Osteoblast (primary cell): ENCODE measurements at regions not wholly inside any gene's neighbourhood (a gene's known extent, or its start where the extent isn't known, plus 50 kb on each side); places are given as distances from the start of the nearest gene placed in this dataset.
"Not testable (repeated sequence)": the region's sequence is repeated elsewhere in the genome, so short reads cannot be mapped to it uniquely, and the experiment has no call there.

Source experiments
- DNase-seq: peaks from one replicate; pipeline ENCODE4 v3.0.0; 2011; ENCODE audit warnings: low spot score, mixed read lengths; ENCODE audit not compliant: insufficient read length; ENCODE audit errors: missing footprints
- H2AFZ ChIP-seq: 2 replicates; pipeline ENCODE4 v1.6.0; 2011; ENCODE audit warnings: mild to moderate bottlenecking, low read length
- H3K27ac ChIP-seq: 2 replicates; pipeline ENCODE4 v1.5.1; 2011; ENCODE audit warnings: mild to moderate bottlenecking, low read depth, low read length, moderate library complexity
- H3K27me3 ChIP-seq: 2 replicates; pipeline ENCODE4 v1.6.0; 2012; ENCODE audit warnings: mild to moderate bottlenecking, control low read depth, inconsistent platforms, low read length, moderate library complexity; ENCODE audit not compliant: insufficient read depth
- H3K36me3 ChIP-seq: 2 replicates; pipeline ENCODE4 v1.5.1; 2011; ENCODE audit warnings: mild to moderate bottlenecking, low read length, control low read depth, moderate library complexity; ENCODE audit not compliant: insufficient read depth
- H3K4me1 ChIP-seq: 2 replicates; pipeline ENCODE4 v1.5.1; 2011; ENCODE audit warnings: mild to moderate bottlenecking, low read length, control low read depth, moderate library complexity; ENCODE audit not compliant: insufficient read depth
- H3K4me2 ChIP-seq: 2 replicates; pipeline ENCODE4 v1.6.0; 2011; ENCODE audit warnings: mild to moderate bottlenecking, low read length; ENCODE audit not compliant: insufficient read depth
- H3K4me3 ChIP-seq: fragments of 200-600 bp; sonication (generic); 3 replicates; pipeline ENCODE4 v1.5.1; 2012; ENCODE audit warnings: mild to moderate bottlenecking, low read length, inconsistent platforms; ENCODE audit not compliant: insufficient read depth
- H3K79me2 ChIP-seq: 2 replicates; pipeline ENCODE4 v1.6.0; 2012; ENCODE audit warnings: mild to moderate bottlenecking, low read length, control low read depth, inconsistent platforms; ENCODE audit not compliant: insufficient read depth
- H3K9me3 ChIP-seq: 2 replicates; pipeline ENCODE4 v1.5.1; 2011; ENCODE audit warnings: low read depth, low read length, control low read depth
- H4K20me1 ChIP-seq: 2 replicates; pipeline ENCODE4 v1.6.0; 2012; ENCODE audit warnings: mild to moderate bottlenecking, low read length, control low read depth; ENCODE audit not compliant: insufficient read depth
- CTCF ChIP-seq: IDR thresholded peaks from 2 replicates; pipeline ENCODE4 v1.5.1; 2011; ENCODE audit warnings: mild to moderate bottlenecking, low read depth, low read length, moderate library complexity; ENCODE audit errors: extremely low read depth

GRCh38 chr11:25562417-25562816, 769.5 kb upstream of the ANO3 start:
- no peak for TF ChIP-seq CTCF
- H3K27ac ChIP-seq, result no peak overlapping the region
- H3K27me3 ChIP-seq, result no peaks in the 10 kb centered on the region
- H3K36me3 ChIP-seq, result no peaks in the 10 kb centered on the region
- no peak overlapping the region for H3K4me2 ChIP-seq
- no peaks in the 10 kb centered on the region for H4K20me1 ChIP-seq
- H3K4me1 ChIP-seq, result no peaks in the 10 kb centered on the region
- no peak for DNase-seq
- H3K9me3 ChIP-seq, result peaks cover 2% of the 10 kb centered on the region
- H3K4me3 ChIP-seq, result no peak overlapping the region
- no peak overlapping the region for H2AFZ ChIP-seq
- H3K79me2 ChIP-seq, result no peaks in the 10 kb centered on the region

GRCh38 chr11:25565846-25566245, 766.1 kb upstream of the ANO3 start:
- no peaks in the 10 kb centered on the region for H3K27me3 ChIP-seq

GRCh38 chr11:25566298-25567200, 765.4 kb upstream of the ANO3 start:
- TF ChIP-seq CTCF, result no peak
- H3K79me2 ChIP-seq, result no peaks in the 10 kb centered on the region
- DNase-seq, result no peak
- H3K4me2 ChIP-seq, result no peak overlapping the region
- H3K36me3 ChIP-seq, result no peaks in the 10 kb centered on the region
- no peaks in the 10 kb centered on the region for H3K4me1 ChIP-seq
- peaks cover 2% of the 10 kb centered on the region for H3K9me3 ChIP-seq
- no peak overlapping the region for H3K27ac ChIP-seq
- no peak overlapping the region for H3K4me3 ChIP-seq
- H3K27me3 ChIP-seq, result no peaks in the 10 kb centered on the region
- no peaks in the 10 kb centered on the region for H4K20me1 ChIP-seq
- H2AFZ ChIP-seq, result no peak overlapping the region

More at GRCh38 chr11:25565846-25566245, 766.1 kb upstream of the ANO3 start:
- DNase-seq, result no peak
- Histone ChIP-seq H3K79me2 (no peaks in the 10 kb centered on the region), H4K20me1 (no peaks in the 10 kb centered on the region), H2AFZ (no peak overlapping the region), H3K9me3 (peaks cover 2% of the 10 kb centered on the region), H3K4me2 (no peak overlapping the region), H3K27ac (no peak overlapping the region), H3K4me3 (no peak overlapping the region), H3K4me1 (no peaks in the 10 kb centered on the region), H3K36me3 (no peaks in the 10 kb centered on the region)
- no peak for TF ChIP-seq CTCF

GRCh38 chr11:25576320-25576719, 755.6 kb upstream of the ANO3 start:
- no peak for TF ChIP-seq CTCF
- Histone ChIP-seq H3K4me3 (no peak overlapping the region), H3K79me2 (no peaks in the 10 kb centered on the region), H2AFZ (no peak overlapping the region), H3K4me1 (no peaks in the 10 kb centered on the region), H3K9me3 (no peaks in the 10 kb centered on the region), H4K20me1 (no peaks in the 10 kb centered on the region), H3K27me3 (no peaks in the 10 kb centered on the region), H3K27ac (no peak overlapping the region), H3K36me3 (no peaks in the 10 kb centered on the region), H3K4me2 (no peak overlapping the region)
- DNase-seq, result no peak

GRCh38 chr11:25579554-25579953, 752.4 kb upstream of the ANO3 start:
- not testable (repeated sequence) for DNase-seq, H3K27me3 ChIP-seq, H3K4me1 ChIP-seq, H3K4me3 ChIP-seq, H2AFZ ChIP-seq, H4K20me1 ChIP-seq, H3K27ac ChIP-seq, H3K9me3 ChIP-seq, H3K79me2 ChIP-seq, H3K36me3 ChIP-seq, H3K4me2 ChIP-seq
